GM21825 (cell line): ENCODE measurements at regions not wholly inside any gene's neighbourhood (a gene's known extent, or its start where the extent isn't known, plus 50 kb on each side); places are given as distances from the start of the nearest gene placed in this dataset.
"Not testable (repeated sequence)": the region's sequence is repeated elsewhere in the genome, so short reads cannot be mapped to it uniquely, and the experiment has no call there.

ENCODE experiments used
- ATAC-seq: cut with Tn5 transposase; IDR thresholded peaks from one replicate; pipeline ENCODE4 v1.9.1; 2021; ENCODE audit warnings: mild to moderate bottlenecking, moderate library complexity; ENCODE audit not compliant: unreplicated experiment

DNA sequence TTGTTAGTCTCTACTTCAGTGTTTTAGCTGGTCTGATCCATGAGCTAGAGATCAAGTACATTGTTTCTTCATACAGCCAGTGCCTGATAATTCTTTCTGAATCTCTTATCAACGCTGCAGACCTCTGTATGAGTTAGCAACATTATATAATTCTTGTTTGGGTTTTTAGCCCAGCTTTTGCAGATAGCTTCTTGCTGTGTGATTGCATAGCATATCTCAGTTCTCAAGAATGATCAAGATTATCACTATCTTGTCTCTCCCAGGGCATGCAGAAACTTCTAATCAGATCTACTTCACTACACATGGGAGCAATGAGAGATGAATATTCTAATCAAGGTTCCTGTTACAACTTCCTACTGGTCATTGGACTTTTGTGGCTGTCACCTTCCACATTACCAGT lies 158.3 kb downstream of the FAM174A start:
- no peak for ATAC-seq

DNA sequence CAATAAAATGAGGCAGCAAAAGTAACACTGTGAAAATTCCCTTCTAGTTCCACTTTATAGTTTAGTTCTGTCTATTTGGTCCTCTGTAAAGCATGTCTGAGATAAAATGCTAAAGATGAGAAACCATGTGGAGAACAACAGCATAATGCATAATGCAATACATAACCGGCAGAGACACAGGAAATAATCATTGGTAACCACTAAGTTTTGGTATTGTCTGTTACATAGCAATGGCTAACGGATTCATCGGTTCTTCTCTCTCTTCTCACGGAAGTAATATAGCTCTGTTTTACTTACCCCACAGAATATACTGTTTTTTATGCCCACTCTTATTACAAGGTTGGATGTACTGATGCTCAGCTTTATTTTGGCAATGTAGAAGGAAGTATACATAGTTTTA lies 158.9 kb downstream of the FAM174A start:
- ATAC-seq = no peak

DNA sequence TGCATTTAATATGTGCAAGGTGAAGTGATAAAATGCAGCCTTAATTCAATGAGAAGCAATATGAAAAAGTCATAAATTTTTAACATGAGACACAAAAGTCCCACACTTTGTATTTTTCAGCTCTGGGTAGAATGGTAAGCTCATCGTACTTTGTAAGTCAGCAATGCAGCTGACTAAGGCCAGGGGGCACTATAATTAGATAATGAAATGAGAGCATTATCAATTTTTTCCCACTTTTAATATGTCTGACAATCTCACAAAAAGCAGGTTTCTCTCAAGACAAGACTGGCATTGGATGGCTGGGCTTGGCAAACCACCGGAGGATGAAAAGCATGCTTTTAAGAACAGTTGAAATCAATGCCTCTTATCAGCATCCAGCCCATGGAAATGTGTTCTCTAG lies 162.8 kb downstream of the FAM174A start:
- ATAC-seq = no peak

DNA sequence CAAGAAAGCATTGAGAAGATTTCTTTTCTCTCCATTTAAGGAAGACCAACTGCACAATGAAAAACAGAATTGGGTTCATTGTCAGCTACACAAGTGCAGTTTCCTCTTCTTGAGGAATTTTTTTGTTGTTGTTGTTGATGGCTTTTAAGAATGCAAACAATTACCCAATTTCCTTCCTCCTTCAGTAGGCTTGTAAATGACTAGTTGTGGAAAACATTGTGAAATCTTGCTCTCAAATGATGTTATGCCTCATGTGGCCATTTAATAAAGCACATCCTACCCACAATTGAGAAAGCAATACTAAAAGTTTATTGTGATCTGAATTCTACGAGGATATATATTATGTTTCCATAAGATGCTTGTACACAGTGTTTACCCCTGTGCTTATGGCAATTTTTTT lies 171.6 kb downstream of the FAM174A start:
- no peak for ATAC-seq

DNA sequence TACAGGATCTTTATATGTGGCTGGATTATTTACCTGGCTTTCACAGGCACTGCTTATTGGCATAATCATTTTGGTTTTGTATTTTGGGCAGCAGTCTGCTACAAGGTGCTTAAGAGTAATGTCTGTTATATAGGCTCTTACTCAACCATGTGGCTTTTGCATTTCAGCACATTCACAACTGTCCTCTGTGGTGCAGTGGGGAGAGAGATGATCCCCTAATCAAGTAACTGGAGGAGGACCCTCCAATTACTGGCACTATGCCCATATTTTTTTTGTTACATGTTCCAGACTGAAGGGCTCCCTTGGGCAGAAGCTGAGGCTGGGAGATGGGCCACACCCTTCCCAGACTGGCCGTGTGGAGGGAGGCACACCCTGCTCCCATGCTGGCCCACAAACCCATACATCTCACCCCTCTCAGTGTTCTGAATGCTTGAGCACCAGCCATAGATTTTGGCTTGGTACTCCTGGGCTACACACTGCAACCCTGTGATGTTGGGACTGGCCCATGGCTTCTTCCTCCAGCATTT lies 173.5 kb downstream of the FAM174A start:
- no peak for ATAC-seq

DNA sequence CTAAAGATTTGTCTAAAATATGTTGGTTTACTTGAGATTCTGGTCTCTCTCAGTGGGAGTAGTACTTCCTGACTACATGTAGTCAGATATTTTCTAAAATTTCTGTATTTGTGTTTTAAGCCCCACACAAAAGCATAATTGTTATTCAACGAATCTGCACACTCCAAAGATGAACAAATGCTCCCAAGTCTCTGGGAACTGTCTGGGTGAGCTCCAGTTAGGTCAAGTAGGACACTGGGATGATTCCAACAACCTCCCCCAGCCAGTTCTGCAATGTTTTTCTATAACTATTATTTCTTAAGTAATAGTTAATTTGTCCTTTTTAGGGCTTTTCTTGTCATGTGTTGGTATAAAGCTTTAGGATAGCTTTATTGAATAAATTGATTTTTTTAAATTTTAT lies 174.6 kb downstream of the FAM174A start:
- ATAC-seq = no peak

DNA sequence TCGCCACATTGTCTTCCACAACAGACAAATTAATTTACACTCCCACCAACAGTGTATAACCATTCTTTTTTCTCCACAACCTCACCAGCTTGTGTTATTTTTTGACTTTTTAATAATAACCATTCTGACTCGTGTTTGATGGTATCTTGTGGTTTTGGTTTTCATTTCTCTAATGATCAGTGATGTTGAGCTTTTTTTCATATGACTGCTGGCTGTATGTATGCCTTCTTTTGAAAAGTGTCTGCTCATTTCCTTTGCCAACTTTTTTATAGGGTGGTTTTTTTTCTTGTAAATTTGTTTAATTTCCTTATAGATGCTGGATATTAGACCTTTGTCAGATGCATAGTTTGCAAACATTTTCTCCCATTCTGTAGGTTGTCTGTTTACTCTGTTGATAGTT lies 179.6 kb downstream of the FAM174A start:
- not testable (repeated sequence) for ATAC-seq

DNA sequence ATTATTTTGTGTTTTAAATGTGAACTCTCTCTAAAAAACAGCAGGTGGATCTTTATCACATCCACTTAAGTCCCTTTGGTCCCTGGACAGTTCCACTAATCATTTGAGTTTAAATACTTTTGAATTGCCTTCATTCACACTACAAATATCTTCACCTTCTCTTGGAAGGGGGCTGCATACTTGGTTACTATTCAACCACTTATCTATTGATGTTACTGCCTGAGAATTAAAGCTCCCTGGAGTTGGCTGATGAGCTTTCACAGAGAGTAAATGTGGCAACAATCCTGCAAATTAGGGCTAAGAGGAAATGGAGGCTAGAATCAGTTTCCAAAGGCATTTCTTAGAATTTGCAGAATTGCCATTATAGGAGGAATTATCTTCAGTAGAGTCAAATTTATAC lies 180.4 kb downstream of the ST8SIA4 start:
- no peak for ATAC-seq

DNA sequence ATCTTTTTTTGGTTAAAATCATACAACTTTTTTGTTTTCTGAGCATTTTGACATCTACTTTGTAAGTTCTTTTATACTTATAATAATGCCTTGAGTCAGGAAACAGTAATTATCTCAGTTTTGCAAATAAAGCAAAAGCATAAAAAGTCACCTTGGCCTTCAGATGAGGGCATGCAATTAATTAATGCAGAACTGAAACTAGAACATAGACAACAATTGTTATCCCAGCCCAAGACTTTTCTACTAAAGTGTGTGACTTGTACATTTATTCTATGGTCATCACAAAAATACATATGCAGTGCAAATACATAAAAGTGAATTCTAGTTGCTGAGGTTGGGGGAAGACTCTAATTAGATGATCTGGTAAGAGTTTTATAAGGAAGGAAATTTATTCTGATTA lies 179.9 kb downstream of the ST8SIA4 start:
- no peak for ATAC-seq

DNA sequence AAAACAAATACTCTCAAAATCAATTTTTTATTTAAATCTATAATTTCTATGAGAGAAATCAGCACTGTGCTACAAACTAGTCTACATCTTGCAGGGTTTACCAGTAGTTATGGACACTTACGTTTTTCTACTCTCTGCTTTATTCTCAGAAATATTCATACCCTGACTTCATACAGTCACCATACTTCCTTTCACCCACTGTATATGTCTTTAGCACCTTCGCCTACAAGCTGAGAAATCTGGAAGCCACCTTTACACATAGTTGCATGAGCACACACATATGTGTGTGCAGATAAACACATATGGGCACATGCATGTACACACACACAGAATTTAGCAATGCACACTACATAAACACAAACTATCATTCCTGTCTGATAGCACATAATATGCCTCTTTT lies 177.0 kb downstream of the ST8SIA4 start:
- no peak for ATAC-seq

DNA sequence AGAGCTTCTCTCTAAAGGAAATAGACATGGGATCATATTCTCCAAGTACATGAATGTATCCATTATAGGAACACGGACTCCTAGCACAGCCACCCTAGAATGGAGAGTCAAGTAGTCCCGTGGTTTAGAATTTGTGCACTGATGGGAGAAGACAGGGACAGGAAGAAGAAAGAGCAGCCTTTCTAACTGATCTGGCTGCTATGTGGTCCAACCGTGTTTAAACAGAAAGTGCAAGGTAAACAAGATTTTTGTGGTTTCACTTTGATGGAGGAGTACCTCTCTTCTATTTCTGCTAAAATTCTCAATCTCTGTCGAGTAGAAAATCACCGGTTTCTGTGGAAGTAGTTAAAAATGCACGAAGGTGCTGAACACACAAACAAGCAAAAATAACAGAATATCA lies 171.3 kb downstream of the ST8SIA4 start:
- ATAC-seq = peak; percentile 96

DNA sequence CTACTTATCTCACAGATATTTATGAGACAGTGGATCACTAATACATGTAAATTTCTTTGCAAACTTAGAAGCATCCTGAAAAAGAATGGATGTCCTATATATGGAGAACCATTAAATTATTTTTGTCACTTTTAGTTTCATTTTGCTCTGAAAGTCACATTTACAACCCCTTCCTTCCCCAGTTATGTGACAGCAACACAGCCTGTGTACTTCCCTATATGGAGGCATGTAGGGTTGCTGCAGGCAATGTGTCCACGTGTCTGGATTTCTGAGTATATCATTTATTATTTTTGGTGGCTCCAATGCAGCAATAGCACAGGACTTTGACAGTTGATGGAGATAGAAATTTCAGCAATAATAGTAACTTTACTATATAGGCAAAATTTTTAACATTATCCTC lies 156.4 kb downstream of the ST8SIA4 start:
- peak; percentile 93 for ATAC-seq

DNA sequence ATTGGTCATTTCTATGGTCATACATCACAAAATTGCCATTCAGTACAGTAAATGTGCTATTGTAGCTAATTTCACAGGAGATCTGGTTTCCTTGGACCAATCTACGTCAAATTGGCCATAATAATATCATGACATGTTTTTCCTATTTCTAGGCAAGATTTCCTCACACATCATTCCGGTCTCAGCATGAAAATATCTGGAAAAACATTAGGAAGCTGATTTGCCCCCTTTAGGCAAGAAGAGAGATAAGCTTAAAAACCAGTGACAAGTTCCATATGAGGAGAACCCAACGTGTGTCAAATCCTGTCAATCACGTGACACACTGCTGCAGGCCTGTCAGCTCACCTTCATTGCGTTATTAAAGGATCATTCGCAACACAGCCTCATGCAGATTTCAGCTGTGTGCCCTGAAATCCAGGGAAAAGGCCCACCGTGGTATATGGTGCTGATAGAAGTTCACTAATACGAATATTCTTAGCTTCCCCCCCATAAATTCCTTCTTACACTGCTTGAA lies 153.3 kb downstream of the ST8SIA4 start:
- ATAC-seq = no peak

DNA sequence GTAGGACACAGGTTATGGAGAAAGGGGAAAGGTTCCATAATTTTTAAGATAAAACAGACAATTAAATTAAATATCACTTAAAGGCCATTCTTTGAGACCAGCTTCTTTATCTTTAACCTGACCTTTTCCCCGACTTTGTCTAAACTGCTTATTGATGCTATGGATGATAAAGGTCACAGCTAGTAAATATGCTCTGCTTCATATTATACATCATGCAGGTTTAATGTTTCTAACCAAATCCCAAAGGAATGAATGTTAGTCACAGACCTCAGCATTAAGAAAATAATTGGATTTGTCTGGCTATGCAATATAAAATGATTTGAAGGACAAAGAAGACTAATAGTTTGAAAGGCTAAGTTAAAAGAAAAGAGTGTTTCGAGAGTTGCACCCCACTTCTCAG lies 147.6 kb downstream of the ST8SIA4 start:
- ATAC-seq = no peak
